ENCODE measurements at regions not wholly inside any gene's neighbourhood (a gene's known extent, or its start where the extent isn't known, plus 50 kb on each side); places are given as distances from the start of the nearest gene placed in this dataset.

DNA sequence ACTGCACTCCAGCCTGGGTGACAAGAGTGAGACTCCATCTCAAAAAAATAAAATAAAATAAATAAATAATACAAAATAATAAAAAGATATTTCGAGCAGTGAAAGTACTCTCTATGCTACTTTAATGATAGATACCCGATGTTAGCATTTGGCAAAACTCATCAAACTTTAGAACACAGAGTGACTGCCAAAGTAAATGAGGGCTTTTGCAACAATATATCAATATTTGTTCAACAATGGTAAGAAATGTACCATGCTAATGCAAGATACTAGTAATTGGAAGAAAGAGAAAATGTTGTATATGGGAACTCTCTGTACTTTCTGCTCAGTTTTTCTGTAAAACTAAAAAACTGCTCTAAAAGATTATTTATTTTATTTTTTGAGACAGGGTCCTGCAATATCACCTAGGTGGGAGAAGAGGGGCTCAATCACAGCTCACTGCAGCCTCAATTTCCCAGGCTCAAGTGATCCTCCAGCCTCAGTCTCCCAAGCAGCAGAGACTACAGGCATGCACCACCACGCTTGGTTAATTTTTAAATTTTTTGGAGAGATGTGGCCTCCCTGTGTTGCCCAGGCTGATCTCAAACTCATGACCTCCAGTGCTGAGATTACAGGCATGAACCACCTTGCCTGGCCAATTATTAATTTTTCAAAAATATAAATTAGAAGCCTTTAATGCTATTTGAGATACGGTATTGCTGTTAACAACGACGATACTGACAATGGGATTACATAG lies 650.5 kb upstream of the NR2F2 start:
- TF ChIP-seq, protein P1, sequence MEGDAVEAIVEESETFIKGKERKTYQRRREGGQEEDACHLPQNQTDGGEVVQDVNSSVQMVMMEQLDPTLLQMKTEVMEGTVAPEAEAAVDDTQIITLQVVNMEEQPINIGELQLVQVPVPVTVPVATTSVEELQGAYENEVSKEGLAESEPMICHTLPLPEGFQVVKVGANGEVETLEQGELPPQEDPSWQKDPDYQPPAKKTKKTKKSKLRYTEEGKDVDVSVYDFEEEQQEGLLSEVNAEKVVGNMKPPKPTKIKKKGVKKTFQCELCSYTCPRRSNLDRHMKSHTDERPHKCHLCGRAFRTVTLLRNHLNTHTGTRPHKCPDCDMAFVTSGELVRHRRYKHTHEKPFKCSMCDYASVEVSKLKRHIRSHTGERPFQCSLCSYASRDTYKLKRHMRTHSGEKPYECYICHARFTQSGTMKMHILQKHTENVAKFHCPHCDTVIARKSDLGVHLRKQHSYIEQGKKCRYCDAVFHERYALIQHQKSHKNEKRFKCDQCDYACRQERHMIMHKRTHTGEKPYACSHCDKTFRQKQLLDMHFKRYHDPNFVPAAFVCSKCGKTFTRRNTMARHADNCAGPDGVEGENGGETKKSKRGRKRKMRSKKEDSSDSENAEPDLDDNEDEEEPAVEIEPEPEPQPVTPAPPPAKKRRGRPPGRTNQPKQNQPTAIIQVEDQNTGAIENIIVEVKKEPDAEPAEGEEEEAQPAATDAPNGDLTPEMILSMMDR (conservative IDR thresholded peaks at IDR 0.05 in 1 of 2, IDR thresholded peaks at IDR 0.05 in 1 of 2; ENCODE audit: low read depth in 1 of 2, low read length in 2 of 2): no peak
- TF ChIP-seq EZH2 (IDR thresholded peaks at IDR 0.05; ENCODE audit: low read length, missing control alignments): no peak

All from fibroblast of lung (primary cell).